NCI-H446 (cell line): ENCODE measurements at regions not wholly inside any gene's neighbourhood (a gene's known extent, or its start where the extent isn't known, plus 50 kb on each side); places are given as distances from the start of the nearest gene placed in this dataset.
A peak's percentile ranks its signal among the peaks of the same experiment; 100 is the strongest.

ENCODE experiments used
- DNase-seq, 2 experiments: peaks; one replicate each; lab custom pipeline; 2025; lab: John Stamatoyannopoulos, UW

GRCh38 chr6:23140871-23141270, 571.5 kb downstream of the HDGFL1 start:
- no peak for DNase-seq

GRCh38 chr6:23145781-23146180, 576.4 kb downstream of the HDGFL1 start:
- DNase-seq: peak; percentile 30 to 46

- no peak for DNase-seq
Observed at GRCh38 chr6:23154159-23154558, 584.8 kb downstream of the HDGFL1 start.

- no peak for DNase-seq
Observed at GRCh38 chr6:23170049-23170448, 600.7 kb downstream of the HDGFL1 start.

- DNase-seq: no peak
Observed at GRCh38 chr6:23173234-23173633, 603.9 kb downstream of the HDGFL1 start.

GRCh38 chr6:23174781-23175361, 605.5 kb downstream of the HDGFL1 start:
- DNase-seq: no peak

- no peak for DNase-seq
Observed at GRCh38 chr6:23175391-23175790, 606.0 kb downstream of the HDGFL1 start.

GRCh38 chr6:23176471-23176870, 607.1 kb downstream of the HDGFL1 start:
- no peak for DNase-seq

GRCh38 chr6:23176883-23177282, 607.5 kb downstream of the HDGFL1 start:
- no peak for DNase-seq

GRCh38 chr6:23177806-23178205, 608.4 kb downstream of the HDGFL1 start:
- DNase-seq: no peak

- no peak for DNase-seq
Observed at GRCh38 chr6:23179994-23180393, 610.6 kb downstream of the HDGFL1 start.

- peak; percentile 98 to 99 for DNase-seq
Observed at GRCh38 chr6:23180504-23181293, 611.3 kb downstream of the HDGFL1 start.

GRCh38 chr6:23181356-23182110, 612.2 kb downstream of the HDGFL1 start:
- DNase-seq: peak in 1 of 2 experiments; percentile 54

GRCh38 chr6:23183846-23184245, 614.5 kb downstream of the HDGFL1 start:
- DNase-seq: no peak

- DNase-seq: no peak
Observed at GRCh38 chr6:23184351-23184750, 615.0 kb downstream of the HDGFL1 start.

GRCh38 chr6:23195487-23195886, 626.1 kb downstream of the HDGFL1 start:
- DNase-seq: no peak

- no peak for DNase-seq
Observed at GRCh38 chr6:23199541-23199940, 630.2 kb downstream of the HDGFL1 start.

GRCh38 chr6:23200946-23201345, 631.6 kb downstream of the HDGFL1 start:
- DNase-seq: no peak

- peak in 1 of 2 experiments; percentile 18 for DNase-seq
Observed at GRCh38 chr6:23202207-23202606, 632.8 kb downstream of the HDGFL1 start.

- no peak for DNase-seq
Observed at GRCh38 chr6:23212398-23212797, 643.0 kb downstream of the HDGFL1 start.

- no peak for DNase-seq
Observed at GRCh38 chr6:23213193-23213592, 643.8 kb downstream of the HDGFL1 start.

- DNase-seq: no peak
Observed at GRCh38 chr6:23213651-23214050, 644.3 kb downstream of the HDGFL1 start.

- no peak for DNase-seq
Observed at GRCh38 chr6:23218751-23219150, 649.4 kb downstream of the HDGFL1 start.
